ENCODE measurements at regions not wholly inside any gene's neighbourhood (a gene's known extent, or its start where the extent isn't known, plus 50 kb on each side); places are given as distances from the start of the nearest gene placed in this dataset.

- no peak for TF ChIP-seq EZH2 (IDR thresholded peaks at IDR 0.05; ENCODE audit: insufficient read depth, poor library complexity, severe bottlenecking)
- no peak for TF ChIP-seq EZH2phosphoT487 (IDR thresholded peaks at IDR 0.05; ENCODE audit: insufficient read depth, low read depth)
These were observed 123.6 kb upstream of the IPO9 start for GRCh38 chr1:201705389-201705788.

Data from GM23248 (cell line).